CD14-positive monocyte (primary cell): ENCODE measurements at regions not wholly inside any gene's neighbourhood (a gene's known extent, or its start where the extent isn't known, plus 50 kb on each side); places are given as distances from the start of the nearest gene placed in this dataset.

Source experiments
- DNase-seq, 3 donors: peaks; one replicate each; pipeline ENCODE4 v3.0.0-alpha.2; 2011 to 2022
- H2AFZ ChIP-seq: 2 replicates; pipeline ENCODE4 v1.6.0; 2012; ENCODE audit warnings: mild to moderate bottlenecking, low read depth, low read length, inconsistent platforms; ENCODE audit not compliant: insufficient read depth, poor library complexity, severe bottlenecking
- H3K27ac ChIP-seq, 2 donors: 1 replicate in 1 of 2; 2 replicates in 1 of 2; pipeline ENCODE4 v1.5.1; 2012 to 2013; ENCODE audit warnings: low read length in 2 of 2, control low read depth in 1 of 2, inconsistent platforms in 1 of 2, low read depth in 1 of 2, mild to moderate bottlenecking in 1 of 2
- H3K27me3 ChIP-seq, 2 donors: one replicate each; pipeline versions ENCODE4 v1.6.0 to v1.6.1; 2011 to 2013; ENCODE audit warnings: low read length in 2 of 2; ENCODE audit not compliant: control insufficient read depth in 2 of 2, insufficient read depth in 2 of 2
- H3K36me3 ChIP-seq, 2 donors: replicated peaks in 1 of 2; 1 replicate in 1 of 2; 2 replicates in 1 of 2; pipeline versions ENCODE4 v1.5.1 to v1.6.1; 2012 to 2013; ENCODE audit warnings: low read length in 2 of 2, control low read depth in 1 of 2, inconsistent platforms in 1 of 2, mild to moderate bottlenecking in 1 of 2; ENCODE audit not compliant: insufficient read depth in 2 of 2, control insufficient read depth in 1 of 2
- H3K4me1 ChIP-seq, 2 donors: 1 replicate in 1 of 2; 2 replicates in 1 of 2; pipeline versions ENCODE4 v1.5.1 to v1.6.1; 2012 to 2013; ENCODE audit warnings: low read length in 2 of 2, control low read depth in 1 of 2, inconsistent platforms in 1 of 2, mild to moderate bottlenecking in 1 of 2, moderate library complexity in 1 of 2; ENCODE audit not compliant: insufficient read depth in 2 of 2, control insufficient read depth in 1 of 2
- H3K4me2 ChIP-seq: replicated peaks from 2 replicates; pipeline ENCODE3; 2012; ENCODE audit warnings: low read length, moderate library complexity, mild to moderate bottlenecking; ENCODE audit not compliant: poor library complexity, severe bottlenecking; ENCODE audit errors: extremely low read depth
- H3K4me3 ChIP-seq, 3 experiments: fragments of 200-600 bp in 1 of 3; sonication (generic) in 1 of 3; replicated peaks in 1 of 3; 1 replicate in 2 of 3; 2 replicates in 1 of 3; pipeline ENCODE4 v1.5.1; 2011 to 2013; ENCODE audit warnings: low read length in 3 of 3, mild to moderate bottlenecking in 3 of 3, control low read depth in 2 of 3, low read depth in 2 of 3, inconsistent platforms in 1 of 3, moderate library complexity in 1 of 3
- H3K79me2 ChIP-seq: 2 replicates; pipeline ENCODE4 v1.6.0; 2012; ENCODE audit warnings: mild to moderate bottlenecking, control low read depth, inconsistent platforms, low read length, moderate library complexity; ENCODE audit not compliant: insufficient read depth
- H3K9ac ChIP-seq: 2 replicates; pipeline ENCODE4 v1.6.0; 2017; ENCODE audit warnings: low read length, mild to moderate bottlenecking; ENCODE audit not compliant: insufficient read depth, poor library complexity, severe bottlenecking
- H3K9me3 ChIP-seq, 2 donors: replicated peaks in 1 of 2; 1 replicate in 1 of 2; 2 replicates in 1 of 2; pipeline versions ENCODE4 v1.5.1 to v1.6.1; 2012 to 2013; ENCODE audit warnings: low read length in 2 of 2, control low read depth in 1 of 2; ENCODE audit not compliant: control insufficient read depth in 1 of 2, insufficient read depth in 1 of 2
- H4K20me1 ChIP-seq: 2 replicates; pipeline ENCODE4 v1.6.0; 2012; ENCODE audit warnings: mild to moderate bottlenecking, low read length, control low read depth, moderate library complexity; ENCODE audit not compliant: insufficient read depth
- H3K27ac Mint-ChIP-seq, 7 donors: one replicate each; pipeline ENCODE4 v1.8.0; 2020; ENCODE audit warnings: mild to moderate bottlenecking in 7 of 7, mixed read lengths in 7 of 7, moderate library complexity in 6 of 7, inconsistent platforms in 2 of 7
- H3K27me3 Mint-ChIP-seq, 3 donors: one replicate each; pipeline ENCODE4 v1.8.0; 2021 to 2022; ENCODE audit warnings: low read depth in 3 of 3, mild to moderate bottlenecking in 3 of 3, mixed read lengths in 3 of 3, moderate library complexity in 3 of 3, inconsistent platforms in 1 of 3
- H3K36me3 Mint-ChIP-seq, 2 donors: one replicate each; pipeline ENCODE4 v1.8.0; 2020; ENCODE audit warnings: mixed read lengths in 2 of 2, inconsistent platforms in 1 of 2, mild to moderate bottlenecking in 1 of 2
- H3K4me1 Mint-ChIP-seq: one replicate; pipeline ENCODE4 v1.8.0; 2020; ENCODE audit warnings: mild to moderate bottlenecking, mixed read lengths
- H3K4me3 Mint-ChIP-seq, 2 donors: one replicate each; pipeline ENCODE4 v1.8.0; 2020; ENCODE audit warnings: mild to moderate bottlenecking in 2 of 2, mixed read lengths in 2 of 2, moderate library complexity in 1 of 2
- H3K9me3 Mint-ChIP-seq, 7 donors: one replicate each; pipeline ENCODE4 v1.8.0; 2020 to 2022; ENCODE audit warnings: mixed read lengths in 7 of 7, mild to moderate bottlenecking in 6 of 7, moderate library complexity in 6 of 7, inconsistent platforms in 2 of 7
- CTCF ChIP-seq: fragments of 200-600 bp; IDR thresholded peaks from one replicate; pipeline ENCODE4 v1.8.0; 2022; ENCODE audit warnings: antibody characterized with exemption, mild to moderate bottlenecking
- WGBS: methylation state at CpG from one replicate; pipeline ENCODE4 v1.1.5; 2013; ENCODE audit warnings: missing lambda C conversion rate; ENCODE audit not compliant: insufficient coverage; 5-methylcytosine and 5-hydroxymethylcytosine counted together
- intact Hi-C, 2 donors: fragments of 100-400 bp; cut with micrococcal nuclease; formaldehyde crosslinking; loops; one replicate each; pipeline versions ENCODE4 v1.15.0 to v1.15.1; 2023

DNA sequence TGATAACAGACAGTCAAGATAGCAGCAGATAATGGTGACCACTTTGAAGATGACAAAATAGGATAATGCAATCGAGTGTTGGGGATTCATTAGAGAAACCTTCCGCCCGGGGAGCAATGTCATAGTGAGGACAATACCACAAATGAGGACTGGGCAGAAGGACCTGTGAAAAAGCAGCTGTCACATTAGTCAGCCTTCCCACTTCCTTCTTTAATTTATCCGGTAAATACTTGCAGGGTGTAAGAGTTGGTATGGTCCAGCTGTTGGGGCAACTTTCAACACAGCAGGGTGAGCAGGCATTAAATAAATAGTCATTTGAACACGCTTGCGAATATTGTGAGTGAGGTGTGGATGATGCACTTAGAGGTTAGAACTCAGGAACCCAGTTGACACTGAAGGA, 132.5 kb upstream of the KIRREL3 start:
- H3K27me3 Mint-ChIP-seq = peaks cover 0 to 4% (median 2%) of the 10 kb centered on the region in 3 donors
- no peaks in the 10 kb centered on the region for H3K36me3 Mint-ChIP-seq
- Histone ChIP-seq H3K9me3 (no peaks in the 10 kb centered on the region), H4K20me1 (no peaks in the 10 kb centered on the region), H3K36me3 (no peaks in the 10 kb centered on the region), H3K4me2 (no peak overlapping the region), H3K4me3 (no peak overlapping the region), H3K79me2 (no peaks in the 10 kb centered on the region), H3K9ac (no peak overlapping the region), H2AFZ (no peak overlapping the region), H3K27ac (no peak overlapping the region), H3K4me1 (no peaks in the 10 kb centered on the region), H3K27me3 (no peaks in the 10 kb centered on the region)
- TF ChIP-seq CTCF = no peak
- peaks cover 0 to 4% (median 0%) of the 10 kb centered on the region in 7 donors for H3K9me3 Mint-ChIP-seq
- no peak overlapping the region for H3K4me3 Mint-ChIP-seq
- no peak for DNase-seq
- H3K27ac Mint-ChIP-seq = no peak overlapping the region
- no peaks in the 10 kb centered on the region for H3K4me1 Mint-ChIP-seq
- intact Hi-C loops = no loop called here
- 94% methylated on average over 5 of the region's 6 CpGs for WGBS

GRCh38 chr11:127130321-127130720, 129.8 kb upstream of the KIRREL3 start:
- Histone ChIP-seq H3K4me2 (no peak overlapping the region), H2AFZ (no peak overlapping the region)
- no peak overlapping the region for H3K4me3 Mint-ChIP-seq

More at GRCh38 chr11:127130321-127130720, 129.8 kb upstream of the KIRREL3 start:
- Histone ChIP-seq H3K36me3 (no peaks in the 10 kb centered on the region), H3K4me3 (no peak overlapping the region), H3K9ac (no peak overlapping the region), H4K20me1 (no peaks in the 10 kb centered on the region), H3K27ac (no peak overlapping the region), H3K4me1 (no peaks in the 10 kb centered on the region), H3K79me2 (no peaks in the 10 kb centered on the region), H3K27me3 (no peaks in the 10 kb centered on the region), H3K9me3 (no peaks in the 10 kb centered on the region)
- Mint-ChIP-seq H3K36me3 (no peaks in the 10 kb centered on the region), H3K9me3 (peaks cover 0 to 6% (median 2%) of the 10 kb centered on the region in 7 donors), H3K27ac (no peak overlapping the region), H3K4me1 (no peaks in the 10 kb centered on the region), H3K27me3 (peaks cover 0 to 5% (median 3%) of the 10 kb centered on the region in 3 donors)
- intact Hi-C loops = no loop called here
- no peak for DNase-seq
- no peak for TF ChIP-seq CTCF
- WGBS = 80% methylated on average over 1 of the region's 1 CpG
